GM10266 (cell line): ENCODE measurements at regions not wholly inside any gene's neighbourhood (a gene's known extent, or its start where the extent isn't known, plus 50 kb on each side); places are given as distances from the start of the nearest gene placed in this dataset.
"Not testable (repeated sequence)": the region's sequence is repeated elsewhere in the genome, so short reads cannot be mapped to it uniquely, and the experiment has no call there.

Experiments
- DNase-seq: peaks from one replicate; pipeline ENCODE4 v3.0.0; 2012; ENCODE audit errors: extremely low spot score
- TF ChIP-seq, protein P1 (sequence below): IDR thresholded peaks from 2 replicates; pipeline ENCODE4 v1.5.1; 2012; ENCODE audit warnings: mild to moderate bottlenecking, low read depth; ENCODE audit not compliant: control insufficient read depth, insufficient read depth; ENCODE audit errors: missing control alignments

DNA sequence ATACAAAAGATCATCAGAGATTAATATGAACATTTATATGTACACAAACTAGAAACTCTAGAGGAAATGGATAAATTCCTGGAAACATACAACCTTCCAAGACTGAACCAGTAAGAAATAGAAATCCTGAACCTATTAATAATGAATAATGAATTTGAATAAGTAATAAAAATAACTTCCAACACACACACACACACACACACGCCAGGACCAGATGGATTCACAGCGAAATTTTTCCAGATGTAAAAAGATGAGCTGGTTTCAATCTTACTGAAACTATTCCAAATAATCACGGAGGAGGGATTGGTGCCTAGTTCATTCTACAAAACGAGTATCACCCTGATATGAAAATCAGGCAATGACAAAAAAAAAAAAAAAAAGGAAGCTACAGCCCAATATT, 1095.0 kb downstream of the FAT4 start:
- TF ChIP-seq, protein P1, sequence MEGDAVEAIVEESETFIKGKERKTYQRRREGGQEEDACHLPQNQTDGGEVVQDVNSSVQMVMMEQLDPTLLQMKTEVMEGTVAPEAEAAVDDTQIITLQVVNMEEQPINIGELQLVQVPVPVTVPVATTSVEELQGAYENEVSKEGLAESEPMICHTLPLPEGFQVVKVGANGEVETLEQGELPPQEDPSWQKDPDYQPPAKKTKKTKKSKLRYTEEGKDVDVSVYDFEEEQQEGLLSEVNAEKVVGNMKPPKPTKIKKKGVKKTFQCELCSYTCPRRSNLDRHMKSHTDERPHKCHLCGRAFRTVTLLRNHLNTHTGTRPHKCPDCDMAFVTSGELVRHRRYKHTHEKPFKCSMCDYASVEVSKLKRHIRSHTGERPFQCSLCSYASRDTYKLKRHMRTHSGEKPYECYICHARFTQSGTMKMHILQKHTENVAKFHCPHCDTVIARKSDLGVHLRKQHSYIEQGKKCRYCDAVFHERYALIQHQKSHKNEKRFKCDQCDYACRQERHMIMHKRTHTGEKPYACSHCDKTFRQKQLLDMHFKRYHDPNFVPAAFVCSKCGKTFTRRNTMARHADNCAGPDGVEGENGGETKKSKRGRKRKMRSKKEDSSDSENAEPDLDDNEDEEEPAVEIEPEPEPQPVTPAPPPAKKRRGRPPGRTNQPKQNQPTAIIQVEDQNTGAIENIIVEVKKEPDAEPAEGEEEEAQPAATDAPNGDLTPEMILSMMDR, result no peak

DNA sequence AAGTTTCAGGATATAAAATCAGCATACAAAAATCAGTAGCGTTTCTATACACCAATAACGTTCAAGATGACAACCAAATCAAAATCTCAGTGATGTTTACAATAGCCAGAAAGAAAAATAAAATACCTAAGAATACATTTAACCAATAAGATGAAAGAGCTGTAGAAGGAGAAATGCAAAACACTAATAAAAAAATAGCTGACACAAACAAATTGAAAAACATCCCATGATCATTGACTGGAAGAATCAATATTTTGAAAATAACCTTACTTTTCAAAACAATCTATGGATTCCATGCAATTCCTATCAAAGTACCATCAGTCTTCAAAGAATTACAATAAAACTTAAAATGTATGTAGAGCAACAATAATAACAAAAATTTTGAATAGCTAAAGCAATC, 1096.3 kb downstream of the FAT4 start:
- TF ChIP-seq, protein P1, result no peak
- DNase-seq, result no peak

More for the DNA sequence above, 1095.0 kb downstream of the FAT4 start:
- no peak for DNase-seq

DNA sequence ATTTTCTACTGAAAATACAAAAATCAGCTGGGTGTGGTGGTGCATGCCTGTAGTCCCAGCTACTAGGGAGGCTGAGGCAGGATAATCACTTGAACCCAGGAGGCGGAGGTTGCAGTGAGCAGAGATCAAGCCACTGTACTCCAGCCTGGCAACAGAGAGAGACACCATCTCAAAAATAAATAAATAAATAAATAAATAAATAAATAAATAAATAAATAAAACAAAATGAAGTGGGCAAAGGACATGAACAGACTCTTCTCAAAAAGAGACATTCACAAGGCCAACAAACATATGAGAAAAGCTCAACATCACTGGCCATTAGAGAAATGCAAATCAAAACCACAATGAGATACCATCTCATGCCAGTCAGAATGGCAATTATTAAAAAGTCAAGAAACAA, 1097.6 kb downstream of the FAT4 start:
- DNase-seq, result not testable (repeated sequence)

DNA sequence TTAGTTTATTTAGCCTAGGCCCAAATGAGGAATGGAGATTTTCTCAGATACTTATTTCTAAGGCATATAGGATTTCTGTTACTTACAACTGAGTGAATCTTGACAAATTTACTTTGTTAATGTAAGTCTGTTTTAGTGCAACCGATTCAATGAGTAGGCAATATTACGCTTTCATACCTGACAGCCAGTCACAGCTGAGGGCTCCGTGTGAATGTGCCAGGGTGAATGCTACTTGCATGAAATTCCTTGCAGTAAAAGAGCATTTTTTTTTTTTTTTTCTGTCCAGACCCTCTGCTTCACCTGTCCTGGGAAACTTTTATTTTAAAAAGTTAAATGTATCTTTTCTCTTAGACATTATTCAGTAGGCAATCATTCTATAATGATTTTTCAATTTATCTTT, 1100.0 kb downstream of the FAT4 start:
- TF ChIP-seq, protein P1, result no peak
- no peak for DNase-seq

DNA sequence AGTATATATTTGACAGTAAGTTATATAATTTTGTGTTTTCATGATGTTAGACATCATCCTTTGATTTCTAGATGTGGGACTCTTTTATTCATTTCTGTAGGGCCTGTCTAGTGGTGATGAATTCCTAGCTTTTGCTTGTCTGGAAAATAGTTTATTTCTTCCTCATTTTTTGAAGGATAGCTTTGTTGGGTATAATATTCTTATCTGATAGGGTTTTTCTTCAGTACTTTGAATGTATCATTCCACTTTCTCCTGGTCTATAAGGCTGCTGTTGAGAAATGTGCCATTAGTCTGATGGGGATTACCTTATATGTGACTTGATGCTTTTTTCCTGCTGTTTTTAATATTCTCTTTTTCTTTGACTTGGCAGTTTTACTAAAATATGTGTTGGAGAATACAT, 1104.5 kb downstream of the FAT4 start:
- TF ChIP-seq, protein P1, result no peak
- no peak for DNase-seq

DNA sequence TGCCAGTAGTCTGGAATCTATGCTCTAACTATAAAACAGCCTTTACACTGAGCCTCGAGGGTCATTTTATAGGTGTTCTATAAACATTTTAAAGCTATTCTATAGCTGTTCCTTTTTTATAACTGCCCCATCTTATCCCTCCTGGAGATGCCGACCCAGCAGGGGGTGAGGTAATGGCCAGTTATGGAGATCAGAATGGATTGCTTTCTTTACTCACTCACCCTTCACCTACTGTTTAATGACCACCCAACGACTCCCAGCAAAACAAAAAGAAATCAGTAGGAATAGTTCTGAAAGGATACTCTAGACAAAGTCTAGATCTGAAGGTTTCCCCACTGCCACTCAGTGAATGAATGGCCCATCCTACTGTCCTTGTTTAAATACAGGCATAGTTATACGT, 1113.1 kb downstream of the FAT4 start:
- TF ChIP-seq, protein P1, result no peak
- no peak for DNase-seq

DNA sequence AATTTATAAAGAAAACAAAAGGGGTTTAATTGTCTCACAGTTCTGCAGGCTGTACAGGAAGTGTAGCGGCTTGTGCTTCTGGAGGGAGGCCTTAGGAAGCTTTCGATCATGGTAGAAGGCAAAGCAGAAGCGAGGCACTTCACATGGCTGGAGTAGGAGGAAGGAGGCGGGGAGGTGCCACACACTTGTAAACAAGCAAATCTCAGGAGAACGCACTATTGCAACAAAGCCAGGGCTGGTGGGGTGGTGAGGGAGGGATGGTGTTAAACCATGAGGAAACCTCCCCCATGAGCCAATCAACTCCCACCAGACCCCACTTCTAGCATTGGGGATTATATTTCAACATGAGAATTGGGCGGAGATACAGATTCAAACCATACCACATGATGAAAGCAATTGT, 1116.3 kb downstream of the FAT4 start:
- DNase-seq, result no peak
- TF ChIP-seq, protein P1, result no peak

DNA sequence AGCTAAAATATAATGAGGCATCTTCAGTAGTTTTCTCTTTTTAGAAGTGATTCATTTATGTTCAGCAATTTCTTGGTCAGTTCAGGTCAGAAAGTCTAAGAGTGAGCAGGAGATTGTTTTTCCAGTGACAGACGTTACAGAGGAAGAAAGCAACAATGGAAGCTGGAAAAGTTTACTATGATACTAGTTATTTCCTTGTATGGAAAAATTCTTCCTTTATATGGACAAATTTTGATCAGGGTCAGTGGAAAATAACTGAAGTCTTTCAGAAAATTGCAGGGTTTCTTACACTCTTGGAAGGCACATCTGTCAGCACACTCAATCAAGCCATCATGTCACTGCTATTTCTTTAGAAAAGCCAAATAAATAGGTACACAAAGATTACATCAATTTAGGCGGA, 1120.7 kb downstream of the FAT4 start:
- TF ChIP-seq, protein P1, result no peak
- no peak for DNase-seq
